ENCODE measurements at regions not wholly inside any gene's neighbourhood (a gene's known extent, or its start where the extent isn't known, plus 50 kb on each side); places are given as distances from the start of the nearest gene placed in this dataset.

GRCh38 chr19:30696514-30696913 is 324.3 kb downstream of the ZNF536 start:
- TF ChIP-seq POLR2AphosphoS5 (IDR thresholded peaks at IDR 0.05; ENCODE audit: low read depth) (no peak), CTCF (IDR thresholded peaks at IDR 0.05; ENCODE audit: insufficient read depth, low read length) (no peak)
